Retina (tissue), 1 donor: ENCODE measurements at regions not wholly inside any gene's neighbourhood (a gene's known extent, or its start where the extent isn't known, plus 50 kb on each side); places are given as distances from the start of the nearest gene placed in this dataset.
"Not testable (repeated sequence)": the region's sequence is repeated elsewhere in the genome, so short reads cannot be mapped to it uniquely, and the experiment has no call there.

ENCODE experiments used
- DNase-seq: peaks from one replicate; pipeline ENCODE4 v3.0.0-alpha.2; 2016

GRCh38 chr10:65762311-65762710, 1163.5 kb upstream of the LRRTM3 start:
- DNase-seq = no peak

DNA sequence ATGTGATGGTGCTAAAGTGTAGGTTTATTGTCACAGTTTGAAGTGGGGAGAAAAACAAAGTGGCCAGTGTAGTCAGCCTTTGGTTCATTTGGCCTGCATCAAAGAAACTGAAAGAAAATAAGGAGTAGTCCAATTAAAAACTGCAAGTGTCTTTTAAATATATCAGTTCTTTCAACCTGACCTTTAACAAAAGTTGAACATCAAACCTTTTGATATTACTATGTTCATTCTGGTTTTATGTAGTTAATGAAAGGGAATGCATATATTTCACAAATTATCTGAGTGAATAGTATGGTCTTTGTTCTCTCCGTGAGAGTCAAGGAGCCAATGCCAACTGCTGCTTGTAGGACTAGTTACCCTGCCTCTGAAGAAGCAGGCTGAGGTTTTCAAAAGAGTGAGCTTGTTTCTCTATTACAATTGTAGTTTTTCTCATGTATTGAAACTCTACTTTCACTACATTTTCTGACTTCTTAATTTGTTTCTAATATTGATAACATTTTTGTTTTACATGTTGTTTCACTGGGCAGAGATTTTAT, 1160.8 kb upstream of the LRRTM3 start:
- DNase-seq = no peak

- DNase-seq = no peak
These were observed 1156.0 kb upstream of the LRRTM3 start for GRCh38 chr10:65769828-65770227.

DNA sequence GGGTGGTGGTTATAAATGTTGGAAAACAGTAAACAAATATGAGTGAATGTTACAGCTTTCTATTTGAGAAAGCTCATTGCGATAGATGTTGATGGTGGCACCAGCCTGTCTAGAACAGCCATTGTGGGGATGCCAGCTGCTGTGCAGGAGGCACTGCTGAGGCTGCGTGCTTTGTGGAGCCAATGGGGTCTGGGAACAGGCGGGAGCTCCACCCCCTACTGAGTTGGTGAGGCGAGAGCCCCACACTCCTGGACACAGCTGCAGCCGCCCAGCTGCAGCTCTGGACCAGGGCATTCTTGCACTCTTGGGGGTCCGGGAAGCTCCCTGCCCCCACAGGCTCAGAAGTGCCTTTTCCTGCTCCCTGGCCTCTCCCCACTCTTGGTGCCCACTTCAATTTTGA, 1147.1 kb upstream of the LRRTM3 start:
- no peak for DNase-seq

DNA sequence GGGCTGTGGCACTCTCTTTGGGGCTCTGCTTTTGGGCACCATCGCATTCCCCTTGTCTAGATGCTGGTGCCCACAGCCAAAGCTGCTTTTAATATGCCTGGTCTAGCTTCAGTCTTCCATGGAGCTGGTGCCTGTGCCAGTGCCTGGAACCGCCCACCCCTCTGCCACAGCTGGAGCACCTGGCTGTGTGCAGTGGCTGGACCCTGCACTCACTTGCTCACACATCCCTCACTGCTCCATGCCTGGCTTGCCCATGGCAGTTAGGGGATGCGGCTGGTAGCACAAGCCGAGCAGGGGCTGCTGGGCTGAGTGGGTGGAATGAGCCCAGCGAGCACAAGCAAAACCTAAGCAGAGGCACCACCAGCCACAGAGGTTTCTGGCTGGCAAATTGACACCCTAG, 1145.9 kb upstream of the LRRTM3 start:
- no peak for DNase-seq

DNA sequence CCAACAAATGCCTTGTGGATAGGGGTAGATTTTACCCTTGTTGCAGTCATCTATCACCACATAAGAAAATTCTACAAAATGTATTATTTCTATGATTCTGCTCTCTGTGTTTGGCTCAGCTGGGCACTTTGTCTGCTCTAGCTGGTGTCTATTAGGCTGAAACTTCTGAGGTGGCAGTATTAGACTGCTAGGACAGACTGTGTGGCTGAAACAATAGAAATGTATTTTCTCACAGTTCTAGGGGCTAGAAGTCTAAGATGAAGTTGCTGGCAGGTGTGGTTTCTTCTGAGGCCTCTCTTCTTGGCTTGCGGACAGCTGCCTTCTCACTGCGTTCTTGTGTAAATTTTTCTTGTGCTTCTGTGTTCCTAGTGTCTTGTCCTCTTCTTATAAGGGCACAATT, 1139.6 kb upstream of the LRRTM3 start:
- no peak for DNase-seq

GRCh38 chr10:65787571-65787970, 1138.3 kb upstream of the LRRTM3 start:
- DNase-seq = no peak

- no peak for DNase-seq
These were observed 1137.6 kb upstream of the LRRTM3 start for GRCh38 chr10:65788271-65788670.

DNA sequence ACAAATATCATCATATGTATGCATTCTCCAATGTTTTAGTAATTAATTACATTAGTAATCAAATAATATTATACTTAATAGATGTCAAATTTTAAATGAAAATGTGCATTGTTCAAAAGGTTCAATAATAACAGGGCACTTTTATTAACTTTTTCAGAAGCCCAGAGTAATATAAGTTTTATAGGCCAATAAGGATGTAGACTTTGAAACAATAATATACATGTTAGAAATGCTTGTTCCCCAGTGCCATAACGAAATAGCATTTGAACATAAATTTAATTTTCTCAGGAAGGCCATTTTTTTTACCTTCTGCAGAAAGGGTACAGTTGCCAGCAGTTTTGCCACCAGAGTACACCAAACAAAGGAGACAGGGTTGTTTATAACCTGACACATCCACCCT, 1133.9 kb upstream of the LRRTM3 start:
- no peak for DNase-seq

GRCh38 chr10:65793738-65794425, 1132.0 kb upstream of the LRRTM3 start:
- DNase-seq = no peak

GRCh38 chr10:65794861-65795260, 1131.0 kb upstream of the LRRTM3 start:
- DNase-seq = not testable (repeated sequence)

DNA sequence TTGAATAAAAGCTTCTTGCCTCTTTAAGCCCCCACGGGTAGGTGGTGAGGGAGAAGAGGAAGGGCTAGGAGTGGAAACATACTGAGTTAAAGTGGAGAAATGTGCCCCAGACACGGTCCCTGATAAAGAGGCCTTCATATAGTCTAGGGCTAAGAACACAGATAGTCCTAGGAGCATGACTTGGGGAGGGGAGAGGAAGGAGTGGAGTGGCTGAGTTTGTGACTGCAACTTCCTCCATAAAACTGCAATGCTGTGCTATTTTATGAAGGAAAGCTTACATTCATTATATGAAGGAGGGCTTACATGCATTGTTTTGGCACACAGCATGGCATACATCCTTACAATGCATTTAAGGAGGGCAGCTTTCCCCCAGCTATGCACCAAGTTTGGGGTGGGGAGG, 1129.4 kb upstream of the LRRTM3 start:
- DNase-seq = no peak

DNA sequence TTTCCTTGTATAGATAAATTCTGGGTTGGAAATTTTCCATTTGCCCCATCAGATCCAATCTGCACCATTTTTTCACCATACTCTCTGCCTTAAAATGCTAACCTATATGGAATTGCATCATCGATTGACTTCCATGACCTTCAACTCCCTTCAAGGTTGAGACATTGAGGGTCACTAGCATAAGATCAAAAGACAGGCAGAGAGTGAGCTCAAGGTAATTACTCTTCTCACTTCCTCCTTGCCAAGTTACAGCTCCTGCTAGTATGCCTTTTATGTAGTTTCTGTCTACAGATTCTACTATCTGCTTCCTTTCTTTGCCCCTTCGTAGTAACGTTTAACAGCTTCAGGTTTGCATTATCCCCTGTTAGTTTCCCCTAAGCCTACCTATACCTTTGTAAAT, 1127.7 kb upstream of the LRRTM3 start:
- no peak for DNase-seq

DNA sequence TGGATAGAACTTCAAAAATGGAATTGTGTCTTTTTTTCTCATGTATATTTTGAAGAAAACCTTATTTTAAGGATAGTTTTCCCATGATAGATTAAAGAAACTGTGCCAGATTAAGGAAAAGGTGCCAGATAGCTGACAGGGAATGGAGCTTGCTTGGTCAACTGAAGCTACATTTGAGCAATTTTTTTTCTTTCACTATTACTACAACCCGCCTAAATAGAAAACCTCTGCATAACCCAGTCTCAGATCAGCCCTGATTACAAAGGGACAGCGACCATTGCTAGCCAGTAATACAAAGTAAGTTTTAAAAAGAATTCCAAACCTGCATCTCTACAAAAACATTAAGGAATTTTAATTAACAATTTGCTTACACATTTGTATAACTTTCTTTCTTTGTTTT, 1123.4 kb upstream of the LRRTM3 start:
- DNase-seq = no peak

- no peak for DNase-seq
These were observed 1120.3 kb upstream of the LRRTM3 start for GRCh38 chr10:65805511-65805910.

DNA sequence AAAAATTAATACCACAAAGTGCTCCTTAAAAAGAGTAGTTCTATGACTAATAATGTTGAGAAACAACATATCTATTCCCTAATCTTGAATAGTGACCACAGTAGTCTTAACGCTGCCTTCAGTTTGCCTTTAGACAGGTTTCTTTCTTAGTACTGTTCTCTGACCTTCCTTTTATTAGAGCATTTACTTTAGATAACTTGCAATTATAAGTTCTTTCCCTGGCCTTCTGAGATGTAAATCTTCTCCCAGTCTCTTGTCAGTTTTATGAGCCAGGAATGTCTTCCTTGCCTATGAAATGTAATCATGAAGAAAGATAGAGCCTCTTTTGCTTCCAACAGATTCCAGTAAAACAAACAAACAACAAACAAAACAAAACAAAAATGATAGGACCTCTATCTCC, 1119.8 kb upstream of the LRRTM3 start:
- no peak for DNase-seq

- no peak for DNase-seq
These were observed 1117.0 kb upstream of the LRRTM3 start for GRCh38 chr10:65808687-65809333.

GRCh38 chr10:65811931-65812525, 1113.8 kb upstream of the LRRTM3 start:
- no peak for DNase-seq

- no peak for DNase-seq
These were observed 1109.3 kb upstream of the LRRTM3 start for GRCh38 chr10:65816536-65816935.

DNA sequence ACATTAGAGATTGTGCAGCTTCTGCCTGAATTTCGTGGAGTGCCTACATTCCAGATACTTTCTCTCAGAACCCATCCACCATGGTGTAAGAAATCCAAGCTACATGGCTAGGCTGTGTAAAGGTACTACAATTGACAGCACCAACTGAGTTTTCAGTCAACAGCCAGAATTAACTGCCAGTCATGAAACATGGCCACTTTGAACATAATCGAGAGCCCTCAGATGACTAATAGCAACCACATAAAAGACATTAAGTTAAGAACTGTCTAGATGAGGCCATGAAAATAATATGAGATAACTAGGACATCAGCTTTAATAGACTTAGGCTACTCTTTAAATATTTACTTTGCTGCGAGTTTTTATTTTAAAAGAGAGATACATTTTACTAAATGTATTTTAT, 1106.8 kb upstream of the LRRTM3 start:
- DNase-seq = no peak

- peak; percentile 3 for DNase-seq
These were observed 1098.5 kb upstream of the LRRTM3 start for GRCh38 chr10:65827359-65827758.

- DNase-seq = no peak
These were observed 1087.0 kb upstream of the LRRTM3 start for GRCh38 chr10:65838811-65839210.

DNA sequence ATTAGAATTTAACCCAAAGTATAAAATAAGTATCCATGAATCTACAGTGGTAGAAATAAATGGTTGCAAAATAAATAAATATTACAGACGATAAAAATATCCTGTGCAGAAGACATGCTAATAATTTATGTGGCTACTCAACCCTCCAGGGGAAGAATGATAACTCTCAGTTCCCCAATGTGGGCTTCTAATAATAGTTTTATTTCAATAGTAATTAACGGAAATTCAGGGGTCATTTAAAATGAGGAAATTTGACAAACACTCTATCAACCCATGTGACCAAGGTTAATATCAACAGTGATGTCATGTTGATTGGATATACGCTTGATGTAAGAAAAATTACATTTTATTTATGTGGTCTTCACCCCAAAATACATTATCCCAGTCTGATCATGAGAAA, 1082.6 kb upstream of the LRRTM3 start:
- no peak for DNase-seq

DNA sequence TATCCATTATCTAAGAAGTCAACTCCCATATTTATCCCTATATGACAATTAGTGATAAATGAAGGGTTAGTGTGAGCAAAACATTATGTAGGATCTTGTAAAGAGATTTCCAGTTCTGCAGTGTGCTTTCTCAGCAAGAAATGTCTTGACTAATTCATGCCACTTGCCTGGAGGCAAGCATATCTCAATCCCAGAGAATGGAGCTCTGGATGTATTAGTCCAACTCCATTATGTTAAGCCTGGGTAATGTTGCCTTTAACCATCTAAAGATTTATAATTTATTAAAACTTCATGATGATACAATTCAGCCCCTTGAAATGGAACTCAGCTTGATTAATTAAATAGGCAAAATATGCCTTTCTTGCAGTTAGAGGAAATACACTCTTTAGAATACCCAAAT, 1079.9 kb upstream of the LRRTM3 start:
- DNase-seq = no peak
